Stomach (tissue), 8 donors: ENCODE measurements at regions not wholly inside any gene's neighbourhood (a gene's known extent, or its start where the extent isn't known, plus 50 kb on each side); places are given as distances from the start of the nearest gene placed in this dataset.

Experiments used
- DNase-seq, 2 donors: peaks; one replicate each; pipeline versions ENCODE4 v3.0.0 to v3.0.0-alpha.2; 2013 to 2019
- H3K27ac ChIP-seq, 5 donors: fragments of 200-600 bp in 4 of 5; sonication (generic) in 4 of 5; one replicate each; pipeline ENCODE4 v1.5.1; 2013 to 2019; ENCODE audit warnings: mild to moderate bottlenecking in 1 of 5, moderate library complexity in 1 of 5
- H3K27me3 ChIP-seq, 3 donors: fragments of 200-600 bp; sonication (generic); one replicate each; pipeline ENCODE4 v1.5.1; 2017 to 2019; ENCODE audit warnings: mixed run types in 1 of 3
- H3K36me3 ChIP-seq, 4 donors: fragments of 200-600 bp; sonication (generic); 1 replicate in 3 of 4; 2 replicates in 1 of 4; pipeline ENCODE4 v1.5.1; 2016 to 2019
- H3K4me1 ChIP-seq, 4 donors: fragments of 200-600 bp; sonication (generic); one replicate each; pipeline ENCODE4 v1.5.1; 2016 to 2019
- H3K4me3 ChIP-seq, 4 donors: fragments of 200-600 bp; sonication (generic) in 3 of 4; one replicate each; pipeline ENCODE4 v1.5.1; 2016 to 2019; ENCODE audit warnings: mild to moderate bottlenecking in 1 of 4
- H3K9me3 ChIP-seq, 4 donors: fragments of 200-600 bp; sonication (generic); one replicate each; pipeline ENCODE4 v1.5.1; 2016 to 2019
- CTCF ChIP-seq, 7 experiments: fragments of 450-650 bp in 4 of 7; fragments of 200-600 bp in 3 of 7; sonication (generic) in 3 of 7; IDR thresholded peaks; one replicate each; pipeline ENCODE4 v1.5.1; 2016 to 2019; ENCODE audit warnings: antibody characterized with exemption in 7 of 7, control low read depth in 2 of 7, mild to moderate bottlenecking in 1 of 7
- EP300 ChIP-seq: sonication (generic); formaldehyde crosslinking; IDR thresholded peaks from one replicate; pipeline ENCODE4 v1.6.1; 2017; ENCODE audit warnings: antibody characterized with exemption
- POLR2A ChIP-seq, 4 donors: fragments of 450-650 bp; IDR thresholded peaks; one replicate each; pipeline ENCODE4 v1.6.1; 2016; ENCODE audit warnings: antibody characterized with exemption in 4 of 4, control low read depth in 2 of 4, mild to moderate bottlenecking in 1 of 4, moderate library complexity in 1 of 4
- POLR2AphosphoS5 ChIP-seq, 3 donors: sonication (generic); formaldehyde crosslinking; IDR thresholded peaks; one replicate each; pipeline ENCODE4 v1.6.1; 2016; ENCODE audit warnings: antibody characterized with exemption in 3 of 3
- WGBS, 5 donors: extraction: QIAGEN DNeasy Blood & Tissue Kit in 3 of 5; methylation state at CpG; one replicate each; pipeline versions ENCODE4 v1.1.5 to v1.1.7; 2013 to 2018; 5-methylcytosine and 5-hydroxymethylcytosine counted together
- intact Hi-C: fragments of 100-400 bp; cut with DNase I; formaldehyde crosslinking; loops from one replicate; pipeline ENCODE4 v1.15.1; 2023; ENCODE audit warnings: low total_unique reads
- donor health status: healthy with polysubstance abuse.
- donor health status: Bipolar disorder and iron deficiency.
- donor health status: healthy.

DNA sequence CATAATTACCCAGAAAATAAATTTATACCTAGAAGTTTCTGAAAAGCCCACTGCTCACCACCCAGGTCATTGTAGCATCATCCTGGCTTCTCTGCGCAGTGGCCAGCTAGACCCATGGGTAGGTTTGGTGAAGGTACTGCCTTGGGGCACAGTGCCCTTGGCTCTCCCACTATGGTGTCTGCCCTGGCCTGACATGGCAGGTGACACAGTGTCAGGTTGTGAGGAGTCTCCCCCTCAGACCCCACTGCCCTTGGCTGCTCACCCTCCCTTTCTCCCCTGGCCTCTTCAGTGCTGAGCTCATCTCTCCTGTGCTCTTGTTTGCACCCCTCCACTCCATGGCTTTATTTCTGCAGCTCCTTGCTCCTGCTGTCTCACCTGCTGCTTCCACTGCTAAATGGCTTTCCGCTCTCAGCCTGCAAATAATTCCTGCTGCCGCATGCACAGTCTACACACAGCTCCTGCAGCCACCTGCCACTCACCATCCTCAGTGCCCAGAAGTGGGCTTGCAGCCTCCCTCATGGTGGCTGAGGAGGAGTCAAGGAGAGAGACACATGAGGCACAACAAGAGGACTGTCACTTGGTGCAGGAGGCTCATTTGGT is 313.4 kb upstream of the MOCS1 start:
- intact Hi-C loops, result no loop called here
- H3K36me3 ChIP-seq, result no peaks in the 10 kb centered on the region
- TF ChIP-seq POLR2A (IDR thresholded peaks at IDR 0.05), result no peak
- no peak for TF ChIP-seq POLR2AphosphoS5 (IDR thresholded peaks at IDR 0.05)
- TF ChIP-seq CTCF (IDR thresholded peaks at IDR 0.05), result no peak
- TF ChIP-seq EP300, result no peak
- WGBS, 5 donors, result 86 to 94% (median 91%) methylated on average over 3 of the region's 3 CpGs
- H3K4me3 ChIP-seq, result no peak overlapping the region
- H3K9me3 ChIP-seq, result no peaks in the 10 kb centered on the region
- no peaks in the 10 kb centered on the region for H3K4me1 ChIP-seq
- H3K27me3 ChIP-seq, result no peaks in the 10 kb centered on the region
- DNase-seq, result no peak
- no peak overlapping the region for H3K27ac ChIP-seq

DNA sequence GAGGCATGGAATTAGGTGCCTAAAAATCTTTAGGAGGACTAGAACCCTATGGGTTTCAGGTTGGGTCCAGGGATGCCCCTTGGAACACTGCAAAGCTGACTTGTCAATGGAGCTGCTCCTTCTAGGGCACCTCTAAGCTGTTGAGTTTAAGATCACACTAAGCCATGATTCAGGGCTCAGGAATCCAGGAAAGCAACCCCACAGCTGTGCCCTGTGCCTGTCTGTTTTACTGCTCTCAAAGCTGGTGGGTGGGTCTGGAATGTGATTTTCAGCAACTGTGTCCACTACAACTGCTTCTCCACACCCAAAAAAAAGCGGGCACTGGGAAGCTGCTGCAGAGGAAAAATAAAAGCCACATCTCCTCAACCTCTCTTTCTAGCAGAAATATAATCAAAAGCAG is 310.4 kb upstream of the MOCS1 start:
- no peaks in the 10 kb centered on the region for H3K27me3 ChIP-seq
- TF ChIP-seq EP300 (no peak), POLR2A (IDR thresholded peaks at IDR 0.05) (no peak), CTCF (IDR thresholded peaks at IDR 0.05) (no peak), POLR2AphosphoS5 (IDR thresholded peaks at IDR 0.05) (no peak)
- H3K36me3 ChIP-seq, result no peaks in the 10 kb centered on the region
- intact Hi-C loops, result no loop called here
- peaks cover 0 to 7% (median 2%) of the 10 kb centered on the region in 4 donors for H3K9me3 ChIP-seq
- no peak overlapping the region for H3K27ac ChIP-seq
- no peaks in the 10 kb centered on the region for H3K4me1 ChIP-seq
- no peak overlapping the region for H3K4me3 ChIP-seq
- 64 to 89% (median 82%) methylated on average over 1 of the region's 1 CpG for WGBS, 5 donors
- DNase-seq, result no peak

- peaks cover 0 to 11% (median 7%) of the 10 kb centered on the region in 4 donors for H3K9me3 ChIP-seq
- no peaks in the 10 kb centered on the region for H3K4me1 ChIP-seq
- H3K4me3 ChIP-seq, result no peak overlapping the region
- 88 to 100% (median 95%) methylated on average over 2 of the region's 2 CpGs for WGBS, 5 donors
- DNase-seq, result no peak
- no peak overlapping the region for H3K27ac ChIP-seq
- H3K36me3 ChIP-seq, result no peaks in the 10 kb centered on the region
- no peak for TF ChIP-seq EP300
- no peak for TF ChIP-seq POLR2A (IDR thresholded peaks at IDR 0.05)
- TF ChIP-seq POLR2AphosphoS5 (IDR thresholded peaks at IDR 0.05), result no peak
- no peak for TF ChIP-seq CTCF (IDR thresholded peaks at IDR 0.05)
- peaks cover 0 to 15% (median 13%) of the 10 kb centered on the region in 3 donors for H3K27me3 ChIP-seq
- intact Hi-C loops, result no loop called here
Observed at GRCh38 chr6:40232698-40233097, 298.4 kb upstream of the MOCS1 start.

- Histone ChIP-seq H3K4me3 (no peak overlapping the region), H3K4me1 (no peaks in the 10 kb centered on the region), H3K36me3 (no peaks in the 10 kb centered on the region), H3K27me3 (peaks cover 0 to 5% (median 0%) of the 10 kb centered on the region in 3 donors), H3K9me3 (peaks cover 0 to 5% (median 0%) of the 10 kb centered on the region in 4 donors), H3K27ac (no peak overlapping the region)
- intact Hi-C loops, result no loop called here
- WGBS, 5 donors, result 65 to 82% (median 72%) methylated on average over 6 to 8 of the region's 8 CpGs
- no peak for DNase-seq
- TF ChIP-seq CTCF (IDR thresholded peaks at IDR 0.05), result no peak
- no peak for TF ChIP-seq EP300
- TF ChIP-seq POLR2AphosphoS5 (IDR thresholded peaks at IDR 0.05), result no peak
- no peak for TF ChIP-seq POLR2A (IDR thresholded peaks at IDR 0.05)
Observed at GRCh38 chr6:40227735-40228134, 293.5 kb upstream of the MOCS1 start.
